ENCODE measurements at regions not wholly inside any gene's neighbourhood (a gene's known extent, or its start where the extent isn't known, plus 50 kb on each side); places are given as distances from the start of the nearest gene placed in this dataset.

DNA sequence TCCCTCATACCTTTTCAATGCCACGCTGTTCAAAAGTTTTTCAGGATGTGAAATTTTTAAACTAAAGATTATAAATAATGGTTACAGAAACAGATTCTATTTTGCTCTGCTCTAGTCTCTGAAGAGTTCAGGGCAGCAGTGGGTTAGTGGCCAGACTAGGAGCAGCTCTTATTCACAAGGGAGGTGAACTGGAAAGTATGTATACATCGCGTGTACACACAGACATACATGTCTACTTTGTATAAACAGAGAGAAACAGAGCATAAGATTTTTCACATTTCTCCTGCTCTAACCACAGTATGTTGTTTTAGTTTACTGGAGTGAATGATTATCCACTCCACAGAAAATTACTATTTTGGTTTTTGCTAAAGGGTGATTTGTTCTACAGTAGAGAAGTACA is 74.4 kb upstream of the CRY1 start:
- Histone ChIP-seq H4K20me1 (ENCODE audit: control insufficient read depth, extremely low read depth, insufficient read depth, low read length) (no peaks in the 10 kb centered on the region), H3K27ac (ENCODE audit: insufficient read depth, low read length) (no peak overlapping the region), H3K4me2 (ENCODE audit: extremely low read depth, insufficient read depth, low read length) (no peak overlapping the region), H3K4me1 (ENCODE audit: control insufficient read depth, extremely low read depth, insufficient read depth, low read length) (no peaks in the 10 kb centered on the region), H2AFZ (ENCODE audit: low read length) (no peak overlapping the region), H3K4me3 (replicated peaks in 1 of 4; ENCODE audit: control extremely low read depth in 1 of 4, insufficient read depth in 1 of 4, low read depth in 3 of 4, low read length in 4 of 4) (no peak overlapping the region), H3K27me3 (ENCODE audit: control insufficient read depth, insufficient read depth, low read length) (no peaks in the 10 kb centered on the region), H3K9ac (ENCODE audit: insufficient read depth, low read length) (no peak overlapping the region), H3K9me3 (ENCODE audit: control insufficient read depth, insufficient read depth, low read depth, low read length) (no peaks in the 10 kb centered on the region), H3K79me2 (ENCODE audit: control insufficient read depth, insufficient read depth, low read length) (no peaks in the 10 kb centered on the region), H3K36me3 (ENCODE audit: control insufficient read depth, insufficient read depth, low read length) (no peaks in the 10 kb centered on the region)
- TF ChIP-seq EZH2 (IDR thresholded peaks at IDR 0.05; ENCODE audit: low read length, missing control alignments), result no peak
- TF ChIP-seq, protein P1, sequence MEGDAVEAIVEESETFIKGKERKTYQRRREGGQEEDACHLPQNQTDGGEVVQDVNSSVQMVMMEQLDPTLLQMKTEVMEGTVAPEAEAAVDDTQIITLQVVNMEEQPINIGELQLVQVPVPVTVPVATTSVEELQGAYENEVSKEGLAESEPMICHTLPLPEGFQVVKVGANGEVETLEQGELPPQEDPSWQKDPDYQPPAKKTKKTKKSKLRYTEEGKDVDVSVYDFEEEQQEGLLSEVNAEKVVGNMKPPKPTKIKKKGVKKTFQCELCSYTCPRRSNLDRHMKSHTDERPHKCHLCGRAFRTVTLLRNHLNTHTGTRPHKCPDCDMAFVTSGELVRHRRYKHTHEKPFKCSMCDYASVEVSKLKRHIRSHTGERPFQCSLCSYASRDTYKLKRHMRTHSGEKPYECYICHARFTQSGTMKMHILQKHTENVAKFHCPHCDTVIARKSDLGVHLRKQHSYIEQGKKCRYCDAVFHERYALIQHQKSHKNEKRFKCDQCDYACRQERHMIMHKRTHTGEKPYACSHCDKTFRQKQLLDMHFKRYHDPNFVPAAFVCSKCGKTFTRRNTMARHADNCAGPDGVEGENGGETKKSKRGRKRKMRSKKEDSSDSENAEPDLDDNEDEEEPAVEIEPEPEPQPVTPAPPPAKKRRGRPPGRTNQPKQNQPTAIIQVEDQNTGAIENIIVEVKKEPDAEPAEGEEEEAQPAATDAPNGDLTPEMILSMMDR (conservative IDR thresholded peaks at IDR 0.05 in 1 of 2, IDR thresholded peaks at IDR 0.05 in 1 of 2; ENCODE audit: low read depth in 1 of 2, low read length in 2 of 2), result no peak
- DNase-seq (ENCODE audit: low read depth in 2 of 2), result no peak

DNA sequence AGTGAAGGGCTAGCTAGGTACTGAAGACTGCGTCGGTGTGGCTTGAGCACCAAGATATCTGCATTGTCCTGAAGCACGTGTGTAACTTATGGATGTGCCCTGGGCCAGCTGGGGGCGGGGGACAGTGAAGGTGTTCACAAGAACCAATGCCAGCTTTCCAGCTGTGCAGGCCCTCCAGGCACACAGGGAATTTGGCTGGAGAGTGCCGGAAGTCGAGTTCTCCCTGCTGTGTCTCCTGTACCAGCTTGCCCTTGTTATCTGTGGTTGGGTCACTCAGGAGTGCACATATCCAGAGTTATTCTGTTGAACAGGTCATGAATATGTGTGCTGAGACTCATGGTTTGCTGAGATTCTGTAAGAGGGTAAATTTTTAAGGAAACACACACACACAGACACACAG is 75.9 kb upstream of the CRY1 start:
- H3K36me3 ChIP-seq (ENCODE audit: control insufficient read depth, insufficient read depth, low read length), result no peaks in the 10 kb centered on the region
- TF ChIP-seq, protein P1 (conservative IDR thresholded peaks at IDR 0.05 in 1 of 2, IDR thresholded peaks at IDR 0.05 in 1 of 2; ENCODE audit: low read depth in 1 of 2, low read length in 2 of 2), result no peak
- TF ChIP-seq EZH2 (IDR thresholded peaks at IDR 0.05; ENCODE audit: low read length, missing control alignments), result no peak
- H3K27me3 ChIP-seq (ENCODE audit: control insufficient read depth, insufficient read depth, low read length), result no peaks in the 10 kb centered on the region
- no peak overlapping the region for H3K4me3 ChIP-seq (replicated peaks in 1 of 4; ENCODE audit: control extremely low read depth in 1 of 4, insufficient read depth in 1 of 4, low read depth in 3 of 4, low read length in 4 of 4)
- H3K4me2 ChIP-seq (ENCODE audit: extremely low read depth, insufficient read depth, low read length), result no peak overlapping the region
- H3K27ac ChIP-seq (ENCODE audit: insufficient read depth, low read length), result no peak overlapping the region
- no peak overlapping the region for H2AFZ ChIP-seq (ENCODE audit: low read length)
- no peaks in the 10 kb centered on the region for H4K20me1 ChIP-seq (ENCODE audit: control insufficient read depth, extremely low read depth, insufficient read depth, low read length)
- DNase-seq (ENCODE audit: low read depth in 2 of 2), result no peak
- no peaks in the 10 kb centered on the region for H3K4me1 ChIP-seq (ENCODE audit: control insufficient read depth, extremely low read depth, insufficient read depth, low read length)
- no peaks in the 10 kb centered on the region for H3K79me2 ChIP-seq (ENCODE audit: control insufficient read depth, insufficient read depth, low read length)
- H3K9ac ChIP-seq (ENCODE audit: insufficient read depth, low read length), result no peak overlapping the region
- no peaks in the 10 kb centered on the region for H3K9me3 ChIP-seq (ENCODE audit: control insufficient read depth, insufficient read depth, low read depth, low read length)

DNA sequence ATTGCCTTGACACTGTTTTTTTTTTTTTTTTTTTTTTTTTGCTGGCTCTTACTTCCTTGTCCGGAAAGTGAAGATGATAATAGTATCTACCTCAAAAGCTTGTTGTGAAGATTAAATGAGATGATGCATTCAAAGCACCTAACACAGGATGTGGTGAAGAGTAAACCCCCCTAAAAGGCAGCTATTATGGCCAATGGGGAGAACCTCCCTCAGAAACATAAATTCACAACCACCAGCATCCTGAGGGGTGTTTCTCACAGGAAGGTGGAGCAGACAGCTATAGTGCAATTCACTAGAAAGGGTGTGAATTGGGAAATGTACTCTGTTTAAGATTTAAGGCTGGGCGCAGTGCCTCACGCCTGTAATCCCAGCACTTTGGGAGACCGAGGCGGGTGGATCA is 85.4 kb upstream of the CRY1 start:
- Histone ChIP-seq H3K4me3 (replicated peaks in 1 of 4; ENCODE audit: control extremely low read depth in 1 of 4, insufficient read depth in 1 of 4, low read depth in 3 of 4, low read length in 4 of 4) (no peak overlapping the region), H3K79me2 (ENCODE audit: control insufficient read depth, insufficient read depth, low read length) (no peaks in the 10 kb centered on the region), H3K4me2 (ENCODE audit: extremely low read depth, insufficient read depth, low read length) (no peak overlapping the region), H3K27me3 (ENCODE audit: control insufficient read depth, insufficient read depth, low read length) (no peaks in the 10 kb centered on the region), H3K27ac (ENCODE audit: insufficient read depth, low read length) (no peak overlapping the region), H3K36me3 (ENCODE audit: control insufficient read depth, insufficient read depth, low read length) (no peaks in the 10 kb centered on the region), H4K20me1 (ENCODE audit: control insufficient read depth, extremely low read depth, insufficient read depth, low read length) (no peaks in the 10 kb centered on the region), H3K9ac (ENCODE audit: insufficient read depth, low read length) (no peak overlapping the region), H3K4me1 (ENCODE audit: control insufficient read depth, extremely low read depth, insufficient read depth, low read length) (no peaks in the 10 kb centered on the region), H3K9me3 (ENCODE audit: control insufficient read depth, insufficient read depth, low read depth, low read length) (no peaks in the 10 kb centered on the region), H2AFZ (ENCODE audit: low read length) (no peak overlapping the region)
- TF ChIP-seq EZH2 (IDR thresholded peaks at IDR 0.05; ENCODE audit: low read length, missing control alignments), result no peak
- DNase-seq (ENCODE audit: low read depth in 2 of 2), result no peak

Data from fibroblast of lung (primary cell).